Caco-2 (cell line): ENCODE measurements at regions not wholly inside any gene's neighbourhood (a gene's known extent, or its start where the extent isn't known, plus 50 kb on each side); places are given as distances from the start of the nearest gene placed in this dataset.
"Not testable (repeated sequence)": the region's sequence is repeated elsewhere in the genome, so short reads cannot be mapped to it uniquely, and the experiment has no call there.

Source experiments
- BruUV-seq: library from RNA; stranded (reverse); fragments of 400-500 nt; replicated peaks from 2 replicates; lab custom pipeline; 2021; lab: Mats Ljungman, UMichigan
- CTCF ChIA-PET: fragments of 300-600 bp; sonication (Branson Sonifier 250); formaldehyde crosslinking; loops from one replicate; lab custom pipeline; 2022; ENCODE audit warnings: antibody characterized with exemption; lab: Charles Lee
- POLR2A ChIA-PET: fragments of 300-600 bp; sonication (Branson Sonifier 250); formaldehyde crosslinking; loops from one replicate; lab custom pipeline; 2022; ENCODE audit warnings: antibody characterized with exemption; lab: Charles Lee
- DNase-seq, 2 experiments: peaks; one replicate each; pipeline versions ENCODE4 v3.0.0 to v3.0.0-alpha.2; 2020 to 2022
- H3K27me3 ChIP-seq: replicated peaks from 2 replicates; pipeline ENCODE4 v1.6.0; 2011; ENCODE audit warnings: low read length; ENCODE audit not compliant: control insufficient read depth, insufficient read depth
- H3K36me3 ChIP-seq: 2 replicates; pipeline ENCODE4 v1.5.1; 2011; ENCODE audit warnings: low read length; ENCODE audit not compliant: control insufficient read depth, insufficient read depth
- H3K4me1 ChIP-seq: fragments of 250-450 bp; sonication (Bioruptor Pico); 2 replicates; pipeline ENCODE4 v1.5.1; 2020; ENCODE audit warnings: mild to moderate bottlenecking
- H3K4me3 ChIP-seq: 2 replicates; pipeline ENCODE4 v1.5.1; 2011; ENCODE audit warnings: low read depth, mild to moderate bottlenecking, control low read depth, low read length
- H3K9me3 ChIP-seq: fragments of 250-450 bp; sonication (Bioruptor Pico); 2 replicates; pipeline ENCODE4 v1.5.1; 2020; ENCODE audit warnings: mild to moderate bottlenecking, moderate library complexity
- H3K27ac Mint-ChIP-seq: one replicate; pipeline ENCODE4 v1.8.0; 2022; ENCODE audit warnings: mixed read lengths; ENCODE audit not compliant: unreplicated experiment
- H3K27me3 Mint-ChIP-seq: one replicate; pipeline ENCODE4 v1.8.0; 2022; ENCODE audit warnings: mixed read lengths; ENCODE audit not compliant: insufficient read depth, unreplicated experiment
- H3K36me3 Mint-ChIP-seq: one replicate; pipeline ENCODE4 v1.8.0; 2022; ENCODE audit warnings: mild to moderate bottlenecking, mixed read lengths; ENCODE audit not compliant: insufficient read depth, unreplicated experiment
- H3K4me1 Mint-ChIP-seq: one replicate; pipeline ENCODE4 v1.8.0; 2022; ENCODE audit warnings: low read depth, mixed read lengths; ENCODE audit not compliant: unreplicated experiment
- H3K4me3 Mint-ChIP-seq: one replicate; pipeline ENCODE4 v1.8.0; 2022; ENCODE audit warnings: mild to moderate bottlenecking, moderate library complexity, mixed read lengths; ENCODE audit not compliant: unreplicated experiment
- H3K9me3 Mint-ChIP-seq: one replicate; pipeline ENCODE4 v1.8.0; 2022; ENCODE audit warnings: mixed read lengths; ENCODE audit not compliant: unreplicated experiment
- intact Hi-C: fragments of 100-400 bp; cut with micrococcal nuclease; formaldehyde crosslinking; loops from one replicate; pipeline ENCODE4 v1.10.0; 2022; ENCODE audit not compliant: unreplicated experiment
- TF ChIP-seq, protein P1 (sequence below), 2 experiments: fragments of 200-600 bp in 1 of 2; IDR thresholded peaks; 1 replicate in 1 of 2; 2 replicates in 1 of 2; pipeline versions ENCODE4 v1.5.1 to v1.8.0; 2011 to 2022; ENCODE audit warnings: antibody characterized with exemption in 1 of 2, control low read depth in 1 of 2, inconsistent platforms in 1 of 2, low read depth in 1 of 2, low read length in 1 of 2, mild to moderate bottlenecking in 1 of 2, moderate library complexity in 1 of 2; ENCODE audit not compliant: insufficient read depth in 1 of 2, severe bottlenecking in 1 of 2, unreplicated experiment in 1 of 2

- Mint-ChIP-seq H3K36me3 (no peaks in the 10 kb centered on the region), H3K4me1 (no peaks in the 10 kb centered on the region), H3K4me3 (no peak overlapping the region), H3K9me3 (no peaks in the 10 kb centered on the region), H3K27ac (no peak overlapping the region), H3K27me3 (peaks cover 4% of the 10 kb centered on the region)
- no TSS peak for BruUV-seq
- intact Hi-C loops: no loop called here
- H3K4me1 ChIP-seq: no peaks in the 10 kb centered on the region
- DNase-seq: no peak
- TF ChIP-seq, protein P1, sequence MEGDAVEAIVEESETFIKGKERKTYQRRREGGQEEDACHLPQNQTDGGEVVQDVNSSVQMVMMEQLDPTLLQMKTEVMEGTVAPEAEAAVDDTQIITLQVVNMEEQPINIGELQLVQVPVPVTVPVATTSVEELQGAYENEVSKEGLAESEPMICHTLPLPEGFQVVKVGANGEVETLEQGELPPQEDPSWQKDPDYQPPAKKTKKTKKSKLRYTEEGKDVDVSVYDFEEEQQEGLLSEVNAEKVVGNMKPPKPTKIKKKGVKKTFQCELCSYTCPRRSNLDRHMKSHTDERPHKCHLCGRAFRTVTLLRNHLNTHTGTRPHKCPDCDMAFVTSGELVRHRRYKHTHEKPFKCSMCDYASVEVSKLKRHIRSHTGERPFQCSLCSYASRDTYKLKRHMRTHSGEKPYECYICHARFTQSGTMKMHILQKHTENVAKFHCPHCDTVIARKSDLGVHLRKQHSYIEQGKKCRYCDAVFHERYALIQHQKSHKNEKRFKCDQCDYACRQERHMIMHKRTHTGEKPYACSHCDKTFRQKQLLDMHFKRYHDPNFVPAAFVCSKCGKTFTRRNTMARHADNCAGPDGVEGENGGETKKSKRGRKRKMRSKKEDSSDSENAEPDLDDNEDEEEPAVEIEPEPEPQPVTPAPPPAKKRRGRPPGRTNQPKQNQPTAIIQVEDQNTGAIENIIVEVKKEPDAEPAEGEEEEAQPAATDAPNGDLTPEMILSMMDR (IDR thresholded peaks at IDR 0.05; ENCODE audit: insufficient read depth in 1 of 2, low read depth in 1 of 2, low read length in 1 of 2, severe bottlenecking in 1 of 2, unreplicated experiment in 1 of 2): no peak
- ChIA-PET POLR2A (no interaction called here), CTCF (no interaction called here)
- H3K9me3 ChIP-seq: no peaks in the 10 kb centered on the region
- no peaks in the 10 kb centered on the region for H3K36me3 ChIP-seq
- no peaks in the 10 kb centered on the region for H3K27me3 ChIP-seq
- H3K4me3 ChIP-seq: no peak overlapping the region
These were observed 280.8 kb upstream of the CDH5 start for GRCh38 chr16:66085651-66086050.

DNA sequence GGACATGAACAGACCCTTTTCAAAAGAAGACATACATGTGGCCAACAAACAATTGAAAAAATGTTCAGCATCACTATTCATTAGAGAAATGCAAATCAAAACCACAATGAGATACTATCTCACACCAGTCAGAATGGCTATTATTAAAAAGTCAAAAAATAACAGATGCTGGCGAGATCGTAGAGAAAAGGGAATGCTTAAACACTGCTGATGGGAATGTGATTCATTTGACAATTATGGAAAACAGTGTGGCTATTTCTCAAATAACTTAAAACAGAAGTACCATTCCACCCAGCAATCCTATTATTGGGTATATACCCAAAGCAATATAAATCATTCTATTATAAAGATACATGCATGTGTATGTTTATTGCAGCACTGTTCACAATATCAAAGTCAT lies 281.8 kb upstream of the CDH5 start:
- CTCF ChIA-PET, H3K36me3 ChIP-seq, H3K4me3 ChIP-seq, H3K4me1 Mint-ChIP-seq, H3K36me3 Mint-ChIP-seq, H3K9me3 Mint-ChIP-seq, H3K4me3 Mint-ChIP-seq, intact Hi-C loops, H3K4me1 ChIP-seq, BruUV-seq, DNase-seq, H3K27me3 Mint-ChIP-seq, H3K27me3 ChIP-seq, POLR2A ChIA-PET, H3K27ac Mint-ChIP-seq, H3K9me3 ChIP-seq: not testable (repeated sequence)

DNA sequence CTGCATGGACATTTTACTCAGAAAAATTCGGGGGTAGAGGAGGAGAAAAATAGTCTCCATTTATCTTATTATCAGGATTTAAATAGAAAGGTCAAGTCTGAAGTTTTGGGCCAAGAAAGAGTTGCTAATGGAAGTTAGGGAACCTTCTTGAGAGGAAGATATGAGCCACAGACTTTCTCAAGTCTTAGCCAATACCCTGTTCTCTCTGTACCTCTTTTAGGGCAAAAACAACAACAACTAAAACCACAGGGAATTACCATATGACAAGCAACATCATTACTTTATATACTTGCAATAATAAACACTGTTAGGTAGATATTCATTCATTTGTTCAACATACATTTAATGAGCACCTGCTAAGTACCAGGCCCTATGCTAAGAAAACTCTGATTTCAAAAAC lies 282.2 kb upstream of the CDH5 start:
- Mint-ChIP-seq H3K36me3 (no peaks in the 10 kb centered on the region), H3K4me1 (no peaks in the 10 kb centered on the region), H3K27me3 (peaks cover 4% of the 10 kb centered on the region), H3K9me3 (no peaks in the 10 kb centered on the region), H3K27ac (no peak overlapping the region), H3K4me3 (no peak overlapping the region)
- Histone ChIP-seq H3K4me3 (no peak overlapping the region), H3K9me3 (no peaks in the 10 kb centered on the region), H3K36me3 (no peaks in the 10 kb centered on the region), H3K4me1 (no peaks in the 10 kb centered on the region), H3K27me3 (no peaks in the 10 kb centered on the region)
- TF ChIP-seq, protein P1 (IDR thresholded peaks at IDR 0.05; ENCODE audit: insufficient read depth in 1 of 2, low read depth in 1 of 2, low read length in 1 of 2, severe bottlenecking in 1 of 2, unreplicated experiment in 1 of 2): no peak
- no peak for DNase-seq
- BruUV-seq: no TSS peak
- intact Hi-C loops: no loop called here
- ChIA-PET CTCF (no interaction called here), POLR2A (no interaction called here)

- ChIA-PET CTCF (no interaction called here), POLR2A (no interaction called here)
- Histone ChIP-seq H3K4me1 (no peaks in the 10 kb centered on the region), H3K36me3 (no peaks in the 10 kb centered on the region), H3K9me3 (no peaks in the 10 kb centered on the region), H3K4me3 (no peak overlapping the region), H3K27me3 (no peaks in the 10 kb centered on the region; the same call in 1 of the 2 replicates)
- Mint-ChIP-seq H3K4me3 (no peak overlapping the region), H3K36me3 (no peaks in the 10 kb centered on the region), H3K4me1 (no peaks in the 10 kb centered on the region), H3K9me3 (no peaks in the 10 kb centered on the region), H3K27ac (no peak overlapping the region), H3K27me3 (peaks cover 4% of the 10 kb centered on the region)
- TF ChIP-seq, protein P1 (IDR thresholded peaks at IDR 0.05; ENCODE audit: insufficient read depth in 1 of 2, low read depth in 1 of 2, low read length in 1 of 2, severe bottlenecking in 1 of 2, unreplicated experiment in 1 of 2): no peak
- intact Hi-C loops: no loop called here
- BruUV-seq: no TSS peak
- no peak for DNase-seq
These were observed 283.3 kb upstream of the CDH5 start for GRCh38 chr16:66083171-66083570.
